Aorta (tissue), 5 donors: ENCODE measurements at regions not wholly inside any gene's neighbourhood (a gene's known extent, or its start where the extent isn't known, plus 50 kb on each side); places are given as distances from the start of the nearest gene placed in this dataset.
"Not testable (repeated sequence)": the region's sequence is repeated elsewhere in the genome, so short reads cannot be mapped to it uniquely, and the experiment has no call there.

Experiments used
- ATAC-seq: fragments of 200-7000 bp; cut with Tn5 transposase; one replicate; pipeline ENCODE4 v1.9.1; 2022; ENCODE audit warnings: moderate library complexity; ENCODE audit not compliant: low FRiP score
- DNase-seq, 2 donors: peaks; one replicate each; pipeline ENCODE4 v3.0.0-alpha.2; 2020
- H3K27ac ChIP-seq, 2 donors: one replicate each; pipeline ENCODE4 v1.5.1; 2013; ENCODE audit warnings: low read length in 2 of 2, mild to moderate bottlenecking in 2 of 2, moderate library complexity in 2 of 2, control low read depth in 1 of 2, inconsistent platforms in 1 of 2, low read depth in 1 of 2
- H3K27me3 ChIP-seq, 2 donors: one replicate each; pipeline ENCODE4 v1.6.1; 2013; ENCODE audit warnings: control low read depth in 1 of 2, low read length in 1 of 2, mild to moderate bottlenecking in 1 of 2, moderate library complexity in 1 of 2; ENCODE audit not compliant: insufficient read depth in 2 of 2, control insufficient read depth in 1 of 2
- H3K36me3 ChIP-seq, 2 donors: one replicate each; pipeline ENCODE4 v1.6.1; 2013; ENCODE audit warnings: control low read depth in 1 of 2, low read length in 1 of 2, mild to moderate bottlenecking in 1 of 2; ENCODE audit not compliant: insufficient read depth in 2 of 2, control insufficient read depth in 1 of 2
- H3K4me1 ChIP-seq, 2 donors: one replicate each; pipeline ENCODE4 v1.6.1; 2013; ENCODE audit warnings: low read length in 2 of 2, control low read depth in 1 of 2, mild to moderate bottlenecking in 1 of 2, moderate library complexity in 1 of 2; ENCODE audit not compliant: insufficient read depth in 2 of 2, control insufficient read depth in 1 of 2
- H3K4me3 ChIP-seq, 2 donors: one replicate each; pipeline ENCODE4 v1.5.1; 2013; ENCODE audit warnings: low read length in 2 of 2, control low read depth in 1 of 2, mild to moderate bottlenecking in 1 of 2
- H3K9me3 ChIP-seq: one replicate; pipeline ENCODE4 v1.6.1; 2013; ENCODE audit warnings: mild to moderate bottlenecking, low read length; ENCODE audit not compliant: control insufficient read depth
- WGBS, 2 donors: extraction: QIAGEN DNeasy Blood & Tissue Kit; methylation state at CpG; one replicate each; pipeline ENCODE4 v1.1.7; 2013; 5-methylcytosine and 5-hydroxymethylcytosine counted together
- intact Hi-C, 2 donors: fragments of 100-400 bp; cut with DNase I; formaldehyde crosslinking; loops; one replicate each; pipeline versions ENCODE4 v1.14.2 to v1.15.0; 2022
- donor health status: healthy with polysubstance abuse.
- donor health status: Bipolar disorder and iron deficiency.
- donor health status: DM: no; HTN: no; CAD: no.
- donor health status: DM: no; HTN: no; CAD: no.
- donor health status: DM: yes; HTN: yes; CAD: no.

DNA sequence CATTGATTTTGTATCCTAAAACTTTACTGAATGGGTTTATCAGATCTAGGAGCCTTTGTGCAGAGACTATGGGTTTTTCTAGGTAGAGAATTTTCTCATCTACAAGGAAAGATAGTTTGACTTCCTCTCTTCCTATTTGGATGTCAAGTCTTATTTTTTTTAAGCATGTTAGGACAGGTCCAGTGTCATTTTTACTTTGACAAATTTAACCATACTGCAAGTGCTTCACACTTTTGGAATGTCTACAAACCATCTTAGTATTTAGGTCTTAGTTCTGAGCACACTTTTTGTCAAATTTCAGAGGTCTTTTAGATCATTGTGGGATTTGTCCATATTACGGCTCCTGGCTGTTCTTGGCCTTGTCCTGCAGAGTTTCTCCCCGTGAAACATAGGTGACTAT, 715.2 kb upstream of the RAG2 start:
- H3K27ac ChIP-seq, result no peak overlapping the region

DNA sequence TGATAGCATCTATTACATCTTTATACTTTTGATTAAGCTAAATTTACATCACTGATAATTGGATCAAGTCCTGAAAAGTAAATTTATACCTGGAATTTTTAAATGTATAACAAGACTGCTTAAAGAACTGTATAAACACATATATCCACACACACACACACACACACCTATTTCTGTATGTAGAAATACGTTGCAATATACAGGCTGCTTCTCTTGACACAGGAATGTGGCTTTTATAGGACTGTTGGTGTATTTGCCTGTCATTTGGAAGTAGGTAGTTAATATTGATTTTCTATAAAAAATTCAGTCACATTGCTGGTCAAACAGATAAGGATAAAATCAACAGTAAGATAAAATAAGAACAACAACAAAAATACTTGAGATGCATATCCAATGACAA, 708.5 kb upstream of the RAG2 start:
- 20 to 26% methylated on average over 1 of the region's 1 CpG for WGBS, 2 donors
- no peak overlapping the region for H3K4me3 ChIP-seq
- DNase-seq (no peak), ATAC-seq (no peak)
- H3K27me3 ChIP-seq, result no peaks in the 10 kb centered on the region
- no peaks in the 10 kb centered on the region for H3K4me1 ChIP-seq
- H3K36me3 ChIP-seq, result no peaks in the 10 kb centered on the region
- no peak overlapping the region for H3K27ac ChIP-seq
- intact Hi-C loops, result loop anchor here in 1 of 2 donors (10.0 kb wide), 1 partner anchor 968 kb away; no protein-coding TSS in a partner anchor
- peaks cover 1% of the 10 kb centered on the region for H3K9me3 ChIP-seq

More for the DNA sequence above, 715.2 kb upstream of the RAG2 start:
- Histone ChIP-seq H3K4me3 (no peak overlapping the region), H3K27me3 (no peaks in the 10 kb centered on the region), H3K4me1 (no peaks in the 10 kb centered on the region), H3K9me3 (peaks cover 1% of the 10 kb centered on the region), H3K36me3 (no peaks in the 10 kb centered on the region)
- DNase-seq (no peak), ATAC-seq (no peak)
- 47 to 63% methylated on average over 2 of the region's 2 CpGs for WGBS, 2 donors
- intact Hi-C loops, result no loop called here

GRCh38 chr11:37301405-37301804, 703.4 kb upstream of the RAG2 start:
- H3K27me3 ChIP-seq, H3K27ac ChIP-seq, H3K4me3 ChIP-seq, H3K4me1 ChIP-seq, H3K9me3 ChIP-seq, H3K36me3 ChIP-seq, DNase-seq, ATAC-seq: not testable (repeated sequence)
- intact Hi-C loops, result loop anchor here in 1 of 2 donors (10.0 kb wide), 1 partner anchor 973 kb away; no protein-coding TSS in a partner anchor
- 72 to 83% methylated on average over 5 of the region's 5 CpGs for WGBS, 2 donors

DNA sequence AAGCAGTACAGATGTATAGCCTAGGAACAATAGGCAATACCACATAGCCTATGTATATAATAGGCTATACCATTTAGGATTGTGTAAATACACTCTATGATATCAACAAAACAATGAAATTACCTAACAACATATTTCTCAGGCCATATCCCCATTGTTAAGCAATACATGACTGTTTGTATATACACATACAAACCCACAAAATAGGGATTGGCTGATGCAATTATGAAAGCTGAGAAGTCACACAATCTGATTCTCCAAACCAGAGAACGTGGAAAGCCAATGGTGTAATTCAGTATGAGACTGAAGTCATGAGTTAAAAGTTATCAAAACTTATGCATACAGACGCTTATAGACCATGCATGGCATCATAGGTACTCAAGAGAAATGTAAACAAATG, 700.1 kb upstream of the RAG2 start:
- intact Hi-C loops, result no loop called here
- ATAC-seq (no peak), DNase-seq (no peak)
- Histone ChIP-seq H3K4me3 (no peak overlapping the region), H3K27ac (no peak overlapping the region), H3K4me1 (no peaks in the 10 kb centered on the region), H3K9me3 (no peaks in the 10 kb centered on the region), H3K27me3 (no peaks in the 10 kb centered on the region), H3K36me3 (no peaks in the 10 kb centered on the region)
- 63 to 65% methylated on average over 2 of the region's 2 CpGs for WGBS, 2 donors

GRCh38 chr11:37286890-37287289, 688.9 kb upstream of the RAG2 start:
- Histone ChIP-seq H3K27me3 (peaks cover 0 to 2% of the 10 kb centered on the region in 2 donors), H3K36me3 (no peaks in the 10 kb centered on the region), H3K27ac (no peak overlapping the region), H3K4me1 (no peaks in the 10 kb centered on the region), H3K9me3 (no peaks in the 10 kb centered on the region), H3K4me3 (no peak overlapping the region)
- 84 to 88% methylated on average over 3 of the region's 3 CpGs for WGBS, 2 donors
- ATAC-seq (no peak), DNase-seq (no peak)
- intact Hi-C loops, result no loop called here

DNA sequence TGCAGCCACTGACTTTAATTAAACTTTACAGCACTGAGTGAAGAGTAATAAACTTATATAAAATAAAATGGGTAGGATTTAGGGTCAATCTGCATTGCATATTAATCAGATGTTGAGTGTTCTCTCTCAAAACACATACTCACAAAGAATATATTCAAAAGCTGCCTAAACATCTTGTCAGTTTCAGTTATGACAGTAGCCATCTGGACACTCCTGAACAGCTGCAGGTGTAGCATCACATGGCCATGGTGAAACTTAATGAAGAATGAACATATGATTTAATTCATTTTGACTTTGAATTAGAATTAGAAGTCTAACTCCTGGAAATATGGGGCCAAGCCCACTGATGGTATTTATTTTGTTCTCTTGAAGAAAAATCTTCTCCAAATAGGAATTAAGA, 684.3 kb upstream of the RAG2 start:
- Histone ChIP-seq H3K27me3 (peaks cover 0 to 2% of the 10 kb centered on the region in 2 donors), H3K36me3 (no peaks in the 10 kb centered on the region), H3K9me3 (no peaks in the 10 kb centered on the region), H3K4me1 (no peaks in the 10 kb centered on the region), H3K27ac (no peak overlapping the region), H3K4me3 (no peak overlapping the region)
- DNase-seq, result no peak
- intact Hi-C loops, result no loop called here
- ATAC-seq, result no peak

DNA sequence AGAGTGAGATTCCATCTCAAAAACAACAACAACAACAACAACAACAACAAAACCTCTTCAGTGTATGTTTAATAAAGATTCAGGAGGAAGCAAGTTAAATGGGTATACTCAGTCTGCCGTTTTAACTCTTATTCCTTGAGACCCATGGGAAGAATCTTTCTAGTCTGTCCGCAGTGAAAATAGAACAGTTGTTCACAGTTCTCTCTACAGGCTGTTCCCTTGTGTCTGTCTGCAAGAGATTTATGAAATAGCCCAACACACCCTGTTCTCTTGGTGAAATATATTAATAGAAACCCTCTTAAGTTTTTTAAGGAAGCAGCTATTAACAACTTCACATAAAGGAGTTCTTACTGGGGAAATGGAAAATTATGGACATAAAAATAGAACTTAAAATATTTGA, 682.2 kb upstream of the RAG2 start:
- ATAC-seq, result no peak
- peaks cover 0 to 2% of the 10 kb centered on the region in 2 donors for H3K27me3 ChIP-seq
- no peaks in the 10 kb centered on the region for H3K9me3 ChIP-seq
- DNase-seq, result no peak
- intact Hi-C loops, result no loop called here
- H3K27ac ChIP-seq, result no peak overlapping the region
- no peaks in the 10 kb centered on the region for H3K4me1 ChIP-seq
- WGBS, 2 donors, result 10 to 23% methylated on average over 2 of the region's 2 CpGs
- H3K36me3 ChIP-seq, result no peaks in the 10 kb centered on the region
- H3K4me3 ChIP-seq, result no peak overlapping the region

DNA sequence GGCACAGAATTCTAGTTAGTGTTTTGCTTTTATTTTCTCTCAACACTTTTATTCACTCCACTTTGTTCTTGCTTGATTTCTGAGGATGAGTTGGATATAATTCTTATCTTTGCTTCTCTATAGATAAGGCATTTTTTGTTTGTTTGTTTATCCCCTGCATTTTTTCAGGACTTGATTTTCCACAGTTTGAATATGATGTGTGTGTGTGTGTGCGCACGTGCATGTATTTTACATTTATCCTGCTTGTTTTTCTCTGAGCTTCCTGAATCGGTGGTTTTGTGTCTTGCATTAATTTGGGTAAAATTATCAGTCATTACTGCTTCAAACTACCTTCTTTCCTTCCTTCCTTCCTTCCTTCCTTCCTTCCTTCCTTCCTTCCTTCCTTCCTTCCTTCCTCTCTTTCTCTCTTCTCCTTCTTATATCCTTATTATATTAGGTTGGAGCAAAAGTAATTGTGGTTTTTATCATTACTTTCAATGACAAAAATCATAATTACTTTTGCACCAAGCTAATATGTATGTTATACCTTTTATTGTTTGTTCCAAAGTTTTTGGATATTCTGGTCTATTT, 679.9 kb upstream of the RAG2 start:
- H3K27ac ChIP-seq, result no peak overlapping the region
- WGBS, 2 donors, result 91 to 95% methylated on average over 3 of the region's 3 CpGs
- H3K4me1 ChIP-seq, result no peaks in the 10 kb centered on the region
- H3K36me3 ChIP-seq, result no peaks in the 10 kb centered on the region
- ATAC-seq (no peak), DNase-seq (no peak)
- H3K27me3 ChIP-seq, result no peaks in the 10 kb centered on the region
- intact Hi-C loops, result no loop called here
- H3K4me3 ChIP-seq, result no peak overlapping the region
- H3K9me3 ChIP-seq, result no peaks in the 10 kb centered on the region

GRCh38 chr11:37264783-37265182, 666.7 kb upstream of the RAG2 start:
- 59 to 74% methylated on average over 4 of the region's 4 CpGs for WGBS, 2 donors
- ATAC-seq, result no peak

More at GRCh38 chr11:37264783-37265182, 666.7 kb upstream of the RAG2 start:
- Histone ChIP-seq H3K9me3 (no peaks in the 10 kb centered on the region), H3K4me3 (no peak overlapping the region), H3K36me3 (no peaks in the 10 kb centered on the region), H3K27ac (no peak overlapping the region), H3K27me3 (no peaks in the 10 kb centered on the region), H3K4me1 (no peaks in the 10 kb centered on the region)
- intact Hi-C loops, result no loop called here
- no peak for DNase-seq
